RWPE2 (cell line): ENCODE measurements at regions not wholly inside any gene's neighbourhood (a gene's known extent, or its start where the extent isn't known, plus 50 kb on each side); places are given as distances from the start of the nearest gene placed in this dataset.
"Not testable (repeated sequence)": the region's sequence is repeated elsewhere in the genome, so short reads cannot be mapped to it uniquely, and the experiment has no call there.

ENCODE experiments used
- ATAC-seq: fragments of 200-7000 bp; cut with Tn5 transposase; 3 replicates; pipeline ENCODE4 v1.9.1; 2021; ENCODE audit warnings: low read depth
- DNase-seq: peaks from one replicate; pipeline ENCODE4 v3.0.0-alpha.2; 2020; ENCODE audit warnings: low spot score
- H3K27ac ChIP-seq: fragments of 450-650 bp; 2 replicates; pipeline ENCODE4 v1.5.1; 2017; ENCODE audit warnings: mild to moderate bottlenecking; ENCODE audit not compliant: poor library complexity, severe bottlenecking
- H3K27me3 ChIP-seq: fragments of 250-450 bp; sonication (Bioruptor Pico); 2 replicates; pipeline ENCODE4 v1.5.1; 2021; ENCODE audit warnings: mild to moderate bottlenecking, moderate library complexity; ENCODE audit not compliant: insufficient read depth, poor library complexity, severe bottlenecking
- H3K36me3 ChIP-seq: fragments of 250-450 bp; sonication (Bioruptor Pico); 2 replicates; pipeline ENCODE4 v1.5.1; 2020; ENCODE audit warnings: low read depth, mild to moderate bottlenecking, moderate library complexity
- H3K4me1 ChIP-seq: fragments of 250-450 bp; sonication (Bioruptor Pico); 2 replicates; pipeline ENCODE4 v1.5.1; 2021; ENCODE audit warnings: mild to moderate bottlenecking, moderate library complexity; ENCODE audit not compliant: insufficient read depth, poor library complexity, severe bottlenecking
- H3K4me3 ChIP-seq: fragments of 250-450 bp; sonication (Bioruptor Pico); 2 replicates; pipeline ENCODE4 v1.5.1; 2021; ENCODE audit warnings: mild to moderate bottlenecking, moderate library complexity; ENCODE audit not compliant: severe bottlenecking
- H3K9me3 ChIP-seq: fragments of 250-450 bp; sonication (Bioruptor Pico); 2 replicates; pipeline ENCODE4 v1.5.1; 2021; ENCODE audit warnings: mild to moderate bottlenecking, moderate library complexity; ENCODE audit not compliant: severe bottlenecking
- CTCF ChIP-seq: fragments of 450-650 bp; IDR thresholded peaks from one replicate; pipeline ENCODE4 v1.5.1; 2017; ENCODE audit warnings: mild to moderate bottlenecking, moderate library complexity; ENCODE audit not compliant: poor library complexity, severe bottlenecking

GRCh38 chr1:182157187-182157586, 95.7 kb upstream of the ZNF648 start:
- no peak for ATAC-seq
- Histone ChIP-seq H3K9me3 (peaks cover 4% of the 10 kb centered on the region), H3K4me3 (no peak overlapping the region), H3K27me3 (no peaks in the 10 kb centered on the region), H3K4me1 (no peaks in the 10 kb centered on the region), H3K27ac (no peak overlapping the region), H3K36me3 (no peaks in the 10 kb centered on the region)
- TF ChIP-seq CTCF: no peak
- no peak for DNase-seq

- H3K4me1 ChIP-seq, H3K4me3 ChIP-seq, H3K9me3 ChIP-seq, H3K36me3 ChIP-seq, ATAC-seq, DNase-seq, H3K27me3 ChIP-seq, H3K27ac ChIP-seq: not testable (repeated sequence)
Measured at GRCh38 chr1:182154425-182154824, 92.9 kb upstream of the ZNF648 start.

GRCh38 chr1:182149411-182149965, 88.0 kb upstream of the ZNF648 start:
- no peak overlapping the region for H3K27ac ChIP-seq
- no peaks in the 10 kb centered on the region for H3K27me3 ChIP-seq
- no peaks in the 10 kb centered on the region for H3K36me3 ChIP-seq
- no peak for DNase-seq
- H3K4me3 ChIP-seq: no peak overlapping the region
- H3K9me3 ChIP-seq: no peaks in the 10 kb centered on the region
- TF ChIP-seq CTCF: no peak
- ATAC-seq: peak; percentile 77
- peaks cover 39% of the 10 kb centered on the region for H3K4me1 ChIP-seq

- no peak for TF ChIP-seq CTCF
- no peak overlapping the region for H3K4me3 ChIP-seq
- peaks cover 52% of the 10 kb centered on the region for H3K4me1 ChIP-seq
- H3K27ac ChIP-seq: no peak overlapping the region
- DNase-seq (no peak), ATAC-seq (no peak)
- H3K27me3 ChIP-seq: no peaks in the 10 kb centered on the region
- no peaks in the 10 kb centered on the region for H3K36me3 ChIP-seq
- H3K9me3 ChIP-seq: no peaks in the 10 kb centered on the region
Measured at GRCh38 chr1:182147951-182148350, 86.4 kb upstream of the ZNF648 start.

GRCh38 chr1:182147136-182147820, 85.8 kb upstream of the ZNF648 start:
- DNase-seq (no peak), ATAC-seq (no peak)
- Histone ChIP-seq H3K27ac (peak overlapping the region; percentile 94), H3K27me3 (no peaks in the 10 kb centered on the region), H3K4me3 (no peak overlapping the region), H3K9me3 (no peaks in the 10 kb centered on the region), H3K4me1 (peaks cover 52% of the 10 kb centered on the region), H3K36me3 (no peaks in the 10 kb centered on the region)
- TF ChIP-seq CTCF: no peak
